GM12878 (cell line): ENCODE measurements at regions not wholly inside any gene's neighbourhood (a gene's known extent, or its start where the extent isn't known, plus 50 kb on each side); places are given as distances from the start of the nearest gene placed in this dataset.

Experiments used
- CBX5 ChIP-seq: sonication (generic); IDR thresholded peaks from 2 replicates; pipeline ENCODE4 v1.6.1; 2016; ENCODE audit warnings: low read depth, moderate library complexity, mild to moderate bottlenecking, inconsistent platforms
- ESRRA ChIP-seq: IDR thresholded peaks from 2 replicates; pipeline ENCODE4 v1.6.1; 2012; ENCODE audit warnings: mild to moderate bottlenecking, low read length, improper control_type of control experiment
- HDAC2 ChIP-seq: fragments of 200-600 bp; sonication (generic); IDR thresholded peaks from 2 replicates; pipeline ENCODE4 v1.6.1; 2017
- IRF4 ChIP-seq: IDR thresholded peaks from 2 replicates; pipeline ENCODE4 v1.6.1; 2011; ENCODE audit warnings: low read depth, low read length
- POLR2A ChIP-seq: IDR thresholded peaks from 2 replicates; pipeline ENCODE4 v1.6.1; 2011; ENCODE audit warnings: low read depth, mild to moderate bottlenecking, low read length
- SMARCA5 ChIP-seq: fragments of 450-650 bp; IDR thresholded peaks from 2 replicates; pipeline ENCODE4 v1.6.1; 2017; ENCODE audit warnings: mild to moderate bottlenecking
- SMC3 ChIP-seq: IDR thresholded peaks from 2 replicates; pipeline ENCODE4 v1.6.1; 2011; ENCODE audit warnings: low read length, improper control_type of control experiment, borderline replicate concordance
- TF ChIP-seq, protein P1 (sequence below), 3 experiments: IDR thresholded peaks in 2 of 3; conservative IDR thresholded peaks in 1 of 3; 2 replicates each; pipeline ENCODE4 v1.5.1; 2011; ENCODE audit warnings: low read depth in 3 of 3, low read length in 3 of 3, mild to moderate bottlenecking in 3 of 3, control low read depth in 2 of 3, moderate library complexity in 2 of 3, inconsistent platforms in 1 of 3, mixed read lengths in 1 of 3; ENCODE audit not compliant: control insufficient read depth in 2 of 3, insufficient read depth in 1 of 3; ENCODE audit errors: extremely low read depth in 1 of 3

DNA sequence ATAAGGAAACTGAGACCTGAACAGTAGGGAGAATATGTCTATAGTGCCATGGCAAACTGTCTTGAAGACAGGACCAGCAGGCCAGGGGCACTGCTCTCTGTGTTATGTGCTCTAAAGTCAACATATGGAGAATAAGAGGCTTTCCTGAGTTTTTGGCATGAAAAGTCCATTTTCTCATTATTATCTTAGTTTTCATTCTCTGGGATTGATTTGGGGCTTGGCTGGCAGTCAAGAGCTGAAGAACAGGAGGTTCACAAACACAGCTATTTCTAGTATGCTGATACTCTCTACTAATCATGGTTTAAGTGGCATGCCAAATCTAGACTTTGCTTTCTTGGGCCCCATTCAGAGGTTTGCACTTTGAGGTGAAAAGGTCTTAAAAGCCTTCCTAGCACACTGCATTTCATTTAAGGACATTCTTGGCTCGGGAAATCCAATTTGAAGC lies 404.4 kb downstream of the ZNF608 start:
- no peak for TF ChIP-seq POLR2A
- TF ChIP-seq, protein P1, sequence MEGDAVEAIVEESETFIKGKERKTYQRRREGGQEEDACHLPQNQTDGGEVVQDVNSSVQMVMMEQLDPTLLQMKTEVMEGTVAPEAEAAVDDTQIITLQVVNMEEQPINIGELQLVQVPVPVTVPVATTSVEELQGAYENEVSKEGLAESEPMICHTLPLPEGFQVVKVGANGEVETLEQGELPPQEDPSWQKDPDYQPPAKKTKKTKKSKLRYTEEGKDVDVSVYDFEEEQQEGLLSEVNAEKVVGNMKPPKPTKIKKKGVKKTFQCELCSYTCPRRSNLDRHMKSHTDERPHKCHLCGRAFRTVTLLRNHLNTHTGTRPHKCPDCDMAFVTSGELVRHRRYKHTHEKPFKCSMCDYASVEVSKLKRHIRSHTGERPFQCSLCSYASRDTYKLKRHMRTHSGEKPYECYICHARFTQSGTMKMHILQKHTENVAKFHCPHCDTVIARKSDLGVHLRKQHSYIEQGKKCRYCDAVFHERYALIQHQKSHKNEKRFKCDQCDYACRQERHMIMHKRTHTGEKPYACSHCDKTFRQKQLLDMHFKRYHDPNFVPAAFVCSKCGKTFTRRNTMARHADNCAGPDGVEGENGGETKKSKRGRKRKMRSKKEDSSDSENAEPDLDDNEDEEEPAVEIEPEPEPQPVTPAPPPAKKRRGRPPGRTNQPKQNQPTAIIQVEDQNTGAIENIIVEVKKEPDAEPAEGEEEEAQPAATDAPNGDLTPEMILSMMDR (IDR thresholded peaks at IDR 0.05 in 2 of 3, conservative IDR thresholded peaks at IDR 0.05 in 1 of 3; ENCODE audit: control insufficient read depth in 2 of 3, extremely low read depth in 1 of 3, insufficient read depth in 1 of 3, low read depth in 3 of 3, low read length in 3 of 3): no peak
- TF ChIP-seq ESRRA: no peak
- TF ChIP-seq HDAC2: no peak
- no peak for TF ChIP-seq CBX5
- TF ChIP-seq IRF4: no peak
- TF ChIP-seq SMARCA5: no peak
- no peak for TF ChIP-seq SMC3
